ENCODE measurements at regions not wholly inside any gene's neighbourhood (a gene's known extent, or its start where the extent isn't known, plus 50 kb on each side); places are given as distances from the start of the nearest gene placed in this dataset.

- TF ChIP-seq TAF1 (IDR thresholded peaks at IDR 0.05; ENCODE audit: borderline replicate concordance, low read depth, low read length), result no peak
- TF ChIP-seq POLR2A (IDR thresholded peaks at IDR 0.05; ENCODE audit: low read depth, low read length), result no peak
- no peak for TF ChIP-seq POLR2AphosphoS5 (IDR thresholded peaks at IDR 0.05; ENCODE audit: low read depth, low read length)
- DNase-seq (ENCODE audit: insufficient read length), result no peak
- no peak for FAIRE-seq
Measured at GRCh38 chr13:74533226-74533625, 399.0 kb upstream of the KLF12 start.

GRCh38 chr13:74530011-74530410, 395.8 kb upstream of the KLF12 start:
- TF ChIP-seq POLR2A (IDR thresholded peaks at IDR 0.05; ENCODE audit: low read depth, low read length), result no peak
- no peak for TF ChIP-seq TAF1 (IDR thresholded peaks at IDR 0.05; ENCODE audit: borderline replicate concordance, low read depth, low read length)
- TF ChIP-seq POLR2AphosphoS5 (IDR thresholded peaks at IDR 0.05; ENCODE audit: low read depth, low read length), result no peak
- no peak for DNase-seq (ENCODE audit: insufficient read length)
- FAIRE-seq, result no peak

GRCh38 chr13:74528734-74529513, 394.7 kb upstream of the KLF12 start:
- DNase-seq (ENCODE audit: insufficient read length) (no peak), FAIRE-seq (no peak)
- TF ChIP-seq POLR2A (IDR thresholded peaks at IDR 0.05; ENCODE audit: low read depth, low read length) (no peak), TAF1 (IDR thresholded peaks at IDR 0.05; ENCODE audit: borderline replicate concordance, low read depth, low read length) (no peak), POLR2AphosphoS5 (IDR thresholded peaks at IDR 0.05; ENCODE audit: low read depth, low read length) (no peak)

GRCh38 chr13:74523057-74523456, 388.9 kb upstream of the KLF12 start:
- FAIRE-seq, result no peak
- DNase-seq (ENCODE audit: insufficient read length), result no peak
- TF ChIP-seq POLR2A (IDR thresholded peaks at IDR 0.05; ENCODE audit: low read depth, low read length) (no peak), TAF1 (IDR thresholded peaks at IDR 0.05; ENCODE audit: borderline replicate concordance, low read depth, low read length) (no peak), POLR2AphosphoS5 (IDR thresholded peaks at IDR 0.05; ENCODE audit: low read depth, low read length) (no peak)

- TF ChIP-seq POLR2A (IDR thresholded peaks at IDR 0.05; ENCODE audit: low read depth, low read length), result no peak
- TF ChIP-seq POLR2AphosphoS5 (IDR thresholded peaks at IDR 0.05; ENCODE audit: low read depth, low read length), result no peak
- TF ChIP-seq TAF1 (IDR thresholded peaks at IDR 0.05; ENCODE audit: borderline replicate concordance, low read depth, low read length), result no peak
- FAIRE-seq, result no peak
- no peak for DNase-seq (ENCODE audit: insufficient read length)
Measured at GRCh38 chr13:74511523-74511922, 377.3 kb upstream of the KLF12 start.

- FAIRE-seq (no peak), DNase-seq (ENCODE audit: insufficient read length) (no peak)
- TF ChIP-seq POLR2A (IDR thresholded peaks at IDR 0.05; ENCODE audit: low read depth, low read length) (no peak), TAF1 (IDR thresholded peaks at IDR 0.05; ENCODE audit: borderline replicate concordance, low read depth, low read length) (no peak), POLR2AphosphoS5 (IDR thresholded peaks at IDR 0.05; ENCODE audit: low read depth, low read length) (no peak)
Measured at GRCh38 chr13:74487091-74487722, 353.0 kb upstream of the KLF12 start.

GRCh38 chr13:74485757-74486156, 351.6 kb upstream of the KLF12 start:
- peak; percentile 27 for FAIRE-seq
- DNase-seq (ENCODE audit: insufficient read length), result no peak
- TF ChIP-seq POLR2AphosphoS5 (IDR thresholded peaks at IDR 0.05; ENCODE audit: low read depth, low read length) (no peak), TAF1 (IDR thresholded peaks at IDR 0.05; ENCODE audit: borderline replicate concordance, low read depth, low read length) (no peak), POLR2A (IDR thresholded peaks at IDR 0.05; ENCODE audit: low read depth, low read length) (no peak)

GRCh38 chr13:74479124-74479523, 344.9 kb upstream of the KLF12 start:
- no peak for DNase-seq (ENCODE audit: insufficient read length)
- TF ChIP-seq POLR2A (IDR thresholded peaks at IDR 0.05; ENCODE audit: low read depth, low read length), result no peak
- TF ChIP-seq POLR2AphosphoS5 (IDR thresholded peaks at IDR 0.05; ENCODE audit: low read depth, low read length), result no peak
- no peak for TF ChIP-seq TAF1 (IDR thresholded peaks at IDR 0.05; ENCODE audit: borderline replicate concordance, low read depth, low read length)
- FAIRE-seq, result no peak

GRCh38 chr13:74476788-74477187, 342.6 kb upstream of the KLF12 start:
- FAIRE-seq, result no peak
- TF ChIP-seq POLR2AphosphoS5 (IDR thresholded peaks at IDR 0.05; ENCODE audit: low read depth, low read length), result no peak
- TF ChIP-seq TAF1 (IDR thresholded peaks at IDR 0.05; ENCODE audit: borderline replicate concordance, low read depth, low read length), result no peak
- no peak for TF ChIP-seq POLR2A (IDR thresholded peaks at IDR 0.05; ENCODE audit: low read depth, low read length)
- no peak for DNase-seq (ENCODE audit: insufficient read length)

- no peak for DNase-seq (ENCODE audit: insufficient read length)
- TF ChIP-seq POLR2AphosphoS5 (IDR thresholded peaks at IDR 0.05; ENCODE audit: low read depth, low read length), result no peak
- TF ChIP-seq TAF1 (IDR thresholded peaks at IDR 0.05; ENCODE audit: borderline replicate concordance, low read depth, low read length), result no peak
- TF ChIP-seq POLR2A (IDR thresholded peaks at IDR 0.05; ENCODE audit: low read depth, low read length), result no peak
- no peak for FAIRE-seq
Measured at GRCh38 chr13:74476365-74476764, 342.2 kb upstream of the KLF12 start.

GRCh38 chr13:74466864-74467263, 332.7 kb upstream of the KLF12 start:
- FAIRE-seq, result no peak

GRCh38 chr13:74466020-74466419, 331.8 kb upstream of the KLF12 start:
- DNase-seq (ENCODE audit: insufficient read length) (no peak), FAIRE-seq (no peak)
- TF ChIP-seq POLR2A (IDR thresholded peaks at IDR 0.05; ENCODE audit: low read depth, low read length) (no peak), TAF1 (IDR thresholded peaks at IDR 0.05; ENCODE audit: borderline replicate concordance, low read depth, low read length) (no peak), POLR2AphosphoS5 (IDR thresholded peaks at IDR 0.05; ENCODE audit: low read depth, low read length) (no peak)

More at GRCh38 chr13:74466864-74467263, 332.7 kb upstream of the KLF12 start:
- DNase-seq (ENCODE audit: insufficient read length), result no peak
- TF ChIP-seq POLR2AphosphoS5 (IDR thresholded peaks at IDR 0.05; ENCODE audit: low read depth, low read length) (no peak), TAF1 (IDR thresholded peaks at IDR 0.05; ENCODE audit: borderline replicate concordance, low read depth, low read length) (no peak), POLR2A (IDR thresholded peaks at IDR 0.05; ENCODE audit: low read depth, low read length) (no peak)

All from GM12892 (cell line).